A673 (cell line): ENCODE measurements at regions not wholly inside any gene's neighbourhood (a gene's known extent, or its start where the extent isn't known, plus 50 kb on each side); places are given as distances from the start of the nearest gene placed in this dataset.

Experiments used
- BruUV-seq: library from RNA; stranded (reverse); fragments of 400-500 nt; replicated peaks from 2 replicates; lab custom pipeline; 2021; lab: Mats Ljungman, UMichigan
- CTCF ChIA-PET: fragments of 300-600 bp; sonication (Branson Sonifier 250); formaldehyde crosslinking; loops from one replicate; lab custom pipeline; 2022; ENCODE audit warnings: antibody characterized with exemption; lab: Charles Lee
- POLR2A ChIA-PET: fragments of 300-600 bp; sonication (Branson Sonifier 250); formaldehyde crosslinking; loops from one replicate; lab custom pipeline; 2022; ENCODE audit warnings: antibody characterized with exemption; ENCODE audit not compliant: low non-redundant PET; lab: Charles Lee
- DNase-seq: peaks from one replicate; pipeline ENCODE4 v3.0.0-alpha.2; 2015; ENCODE audit warnings: low spot score
- H3K27ac ChIP-seq: fragments of 200-600 bp; sonication (generic); 2 replicates; pipeline ENCODE4 v1.5.1; 2016; ENCODE audit warnings: mixed run types, low read depth, mild to moderate bottlenecking, mixed read lengths, antibody characterized with exemption, low read length; ENCODE audit not compliant: poor library complexity, severe bottlenecking
- H3K27me3 ChIP-seq: fragments of 200-600 bp; sonication (generic); replicated peaks from 2 replicates; pipeline ENCODE4 v1.6.1; 2017; ENCODE audit warnings: mixed run types, low read depth, mild to moderate bottlenecking, mixed read lengths, antibody characterized with exemption, low read length; ENCODE audit not compliant: insufficient read depth, poor library complexity
- H3K36me3 ChIP-seq: fragments of 200-600 bp; sonication (generic); 2 replicates; pipeline ENCODE4 v1.6.1; 2016; ENCODE audit warnings: mixed run types, mild to moderate bottlenecking, mixed read lengths, antibody characterized with exemption, low read length; ENCODE audit not compliant: insufficient read depth, poor library complexity, severe bottlenecking
- H3K4me1 ChIP-seq: fragments of 200-600 bp; sonication (generic); 2 replicates; pipeline ENCODE4 v1.6.1; 2017; ENCODE audit warnings: mixed run types, mild to moderate bottlenecking, mixed read lengths, antibody characterized with exemption, low read length; ENCODE audit not compliant: insufficient read depth, poor library complexity, severe bottlenecking
- H3K4me3 ChIP-seq: fragments of 200-600 bp; sonication (generic); 2 replicates; pipeline ENCODE4 v1.5.1; 2016; ENCODE audit warnings: low read depth, mixed run types, mild to moderate bottlenecking, mixed read lengths, low read length; ENCODE audit not compliant: poor library complexity, severe bottlenecking
- H3K9me3 ChIP-seq: fragments of 200-600 bp; sonication (generic); 2 replicates; pipeline ENCODE4 v1.6.1; 2016; ENCODE audit warnings: mixed run types, low read depth, mild to moderate bottlenecking, mixed read lengths, antibody characterized with exemption, low read length; ENCODE audit not compliant: poor library complexity, severe bottlenecking
- EZH2 ChIP-seq: fragments of 200-600 bp; sonication (generic); IDR thresholded peaks from 2 replicates; pipeline ENCODE4 v1.6.1; 2017; ENCODE audit warnings: borderline replicate concordance, low read depth, mild to moderate bottlenecking, mixed read lengths, antibody characterized with exemption, low read length; ENCODE audit not compliant: poor library complexity, severe bottlenecking
- intact Hi-C: fragments of 100-400 bp; cut with micrococcal nuclease; formaldehyde crosslinking; loops from one replicate; pipeline ENCODE4 v1.10.0; 2022; ENCODE audit not compliant: unreplicated experiment
- TF ChIP-seq, protein P1 (sequence below): fragments of 300-800, 200-600 bp; sonication (generic); conservative IDR thresholded peaks from 2 replicates; pipeline ENCODE4 v1.5.1; 2017; ENCODE audit warnings: low read depth, mild to moderate bottlenecking, antibody characterized with exemption, low read length, moderate library complexity, mixed read lengths

- no TSS peak for BruUV-seq
- Histone ChIP-seq H3K4me3 (no peak overlapping the region), H3K27me3 (peaks cover 4% of the 10 kb centered on the region), H3K4me1 (no peaks in the 10 kb centered on the region), H3K27ac (no peak overlapping the region), H3K36me3 (no peaks in the 10 kb centered on the region), H3K9me3 (no peaks in the 10 kb centered on the region)
- POLR2A ChIA-PET = no interaction called here
- TF ChIP-seq, protein P1, sequence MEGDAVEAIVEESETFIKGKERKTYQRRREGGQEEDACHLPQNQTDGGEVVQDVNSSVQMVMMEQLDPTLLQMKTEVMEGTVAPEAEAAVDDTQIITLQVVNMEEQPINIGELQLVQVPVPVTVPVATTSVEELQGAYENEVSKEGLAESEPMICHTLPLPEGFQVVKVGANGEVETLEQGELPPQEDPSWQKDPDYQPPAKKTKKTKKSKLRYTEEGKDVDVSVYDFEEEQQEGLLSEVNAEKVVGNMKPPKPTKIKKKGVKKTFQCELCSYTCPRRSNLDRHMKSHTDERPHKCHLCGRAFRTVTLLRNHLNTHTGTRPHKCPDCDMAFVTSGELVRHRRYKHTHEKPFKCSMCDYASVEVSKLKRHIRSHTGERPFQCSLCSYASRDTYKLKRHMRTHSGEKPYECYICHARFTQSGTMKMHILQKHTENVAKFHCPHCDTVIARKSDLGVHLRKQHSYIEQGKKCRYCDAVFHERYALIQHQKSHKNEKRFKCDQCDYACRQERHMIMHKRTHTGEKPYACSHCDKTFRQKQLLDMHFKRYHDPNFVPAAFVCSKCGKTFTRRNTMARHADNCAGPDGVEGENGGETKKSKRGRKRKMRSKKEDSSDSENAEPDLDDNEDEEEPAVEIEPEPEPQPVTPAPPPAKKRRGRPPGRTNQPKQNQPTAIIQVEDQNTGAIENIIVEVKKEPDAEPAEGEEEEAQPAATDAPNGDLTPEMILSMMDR = no peak
- no peak for TF ChIP-seq EZH2
- CTCF ChIA-PET = interaction anchor here (1.0 kb wide), 1 partner anchor 64 kb away, joined by 3 read pairs; no protein-coding TSS in a partner anchor
- intact Hi-C loops = no loop called here
- no peak for DNase-seq
Measured at GRCh38 chr11:79634905-79635304, 194.1 kb upstream of the TENM4 start.

- no peak for TF ChIP-seq EZH2
- TF ChIP-seq, protein P1 = no peak
- intact Hi-C loops = no loop called here
- ChIA-PET CTCF (no interaction called here), POLR2A (no interaction called here)
- no peaks in the 10 kb centered on the region for H3K36me3 ChIP-seq
- H3K4me1 ChIP-seq = no peaks in the 10 kb centered on the region
- no peak overlapping the region for H3K27ac ChIP-seq
- no peak for DNase-seq
- no peaks in the 10 kb centered on the region for H3K9me3 ChIP-seq
- no peaks in the 10 kb centered on the region for H3K27me3 ChIP-seq
- no TSS peak for BruUV-seq
- H3K4me3 ChIP-seq = no peak overlapping the region
Measured at GRCh38 chr11:79627281-79627680, 186.5 kb upstream of the TENM4 start.

DNA sequence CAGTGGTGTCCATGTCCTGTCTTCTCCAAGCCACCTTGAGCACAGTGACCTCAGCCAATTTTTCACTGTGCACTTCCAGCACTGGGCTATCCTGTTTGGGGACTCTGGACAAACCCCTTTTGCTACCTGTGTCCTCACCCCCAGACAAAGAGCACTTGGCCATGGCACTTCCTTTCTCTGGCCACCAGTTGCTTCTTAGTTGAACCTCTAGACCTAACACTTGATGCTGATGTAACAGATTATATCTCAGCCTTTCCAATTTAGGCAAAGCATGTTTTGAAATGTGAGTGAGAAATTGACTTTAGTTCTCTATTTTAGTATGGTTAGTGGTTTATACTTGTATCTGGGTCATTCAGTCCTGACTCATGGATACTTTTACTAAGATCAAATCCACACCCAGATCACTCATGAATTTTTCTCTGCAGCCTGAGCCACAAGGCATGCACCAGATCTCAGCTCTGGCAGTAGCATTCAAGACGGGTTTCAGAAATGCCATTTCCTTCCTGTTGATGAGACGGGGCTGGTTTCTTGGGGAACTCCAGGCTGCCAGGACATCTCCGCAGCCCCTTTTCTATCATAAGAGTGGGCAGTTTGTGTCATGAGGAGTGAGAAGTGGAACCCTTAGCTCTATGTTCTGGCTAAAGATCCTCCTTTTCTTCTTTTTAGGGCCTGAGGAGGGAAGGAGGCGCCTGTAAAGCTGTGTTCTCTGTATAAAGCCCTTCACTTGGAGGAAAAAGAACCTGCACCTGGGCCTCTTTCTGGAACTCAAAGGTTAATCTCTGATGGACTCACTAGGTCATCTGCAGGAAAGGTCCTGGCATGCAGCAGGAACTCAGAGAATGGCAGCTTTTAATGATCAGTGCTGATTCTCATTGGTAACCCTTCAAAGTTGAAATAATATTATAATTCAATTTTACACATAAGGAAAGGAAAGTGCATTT lies 185.6 kb upstream of the TENM4 start:
- no peaks in the 10 kb centered on the region for H3K9me3 ChIP-seq
- BruUV-seq = no TSS peak
- ChIA-PET POLR2A (no interaction called here), CTCF (no interaction called here)
- H3K27me3 ChIP-seq = no peaks in the 10 kb centered on the region
- no peaks in the 10 kb centered on the region for H3K36me3 ChIP-seq
- no peak for DNase-seq
- TF ChIP-seq EZH2 = no peak
- TF ChIP-seq, protein P1 = no peak
- no peak overlapping the region for H3K4me3 ChIP-seq
- no peak overlapping the region for H3K27ac ChIP-seq
- H3K4me1 ChIP-seq = no peaks in the 10 kb centered on the region
- intact Hi-C loops = no loop called here
